ENCODE measurements at regions not wholly inside any gene's neighbourhood (a gene's known extent, or its start where the extent isn't known, plus 50 kb on each side); places are given as distances from the start of the nearest gene placed in this dataset.

DNA sequence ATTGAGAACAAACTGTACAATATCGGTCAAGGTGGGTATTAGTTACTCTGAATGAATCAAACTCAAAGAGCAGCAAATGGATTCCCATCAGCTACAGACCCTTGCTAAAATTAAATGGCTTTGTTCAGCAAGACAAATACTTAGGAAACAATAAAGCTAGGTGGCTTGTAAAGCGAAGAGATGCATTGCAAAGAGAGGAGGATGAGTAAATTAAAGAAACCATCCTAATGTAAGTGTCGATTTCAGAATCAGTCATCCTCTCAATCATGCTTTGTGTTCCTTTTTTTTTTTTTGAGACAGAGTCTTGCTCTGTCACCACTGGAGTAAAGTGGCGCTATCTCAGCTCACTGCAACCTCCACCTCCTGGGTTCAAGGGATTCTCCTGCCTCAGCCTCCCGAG, 359.2 kb upstream of the ZNF462 start:
- no peak overlapping the region for H2AFZ ChIP-seq (ENCODE audit: low read depth, low read length)
- H3K4me3 ChIP-seq (ENCODE audit: low read length): no peak overlapping the region

DNA sequence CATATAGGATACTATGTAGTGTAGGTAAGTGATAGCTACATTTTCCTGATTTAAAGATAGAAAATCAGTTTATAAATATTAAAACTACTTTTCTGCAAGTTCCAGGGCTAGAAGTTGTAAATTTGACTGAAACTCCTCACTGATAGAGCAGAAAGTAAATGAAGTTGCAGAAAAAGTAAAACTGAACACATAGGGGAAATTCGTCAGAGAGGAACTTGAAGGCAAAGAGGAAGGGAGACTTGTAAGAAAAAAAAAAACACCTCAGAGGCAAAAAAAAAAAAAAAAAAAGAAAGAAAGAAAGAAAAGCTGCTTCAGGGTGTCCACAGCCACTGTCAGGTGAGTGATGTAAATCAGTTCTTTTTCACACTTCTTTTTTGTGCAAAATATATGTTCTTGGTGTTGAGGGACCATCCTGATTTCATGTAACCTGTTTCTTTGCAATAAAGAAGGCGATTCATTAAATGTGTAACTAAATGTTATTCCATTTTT, 336.2 kb upstream of the ZNF462 start:
- H3K4me3 ChIP-seq (ENCODE audit: low read length): no peak overlapping the region
- no peaks in the 10 kb centered on the region for H3K27me3 ChIP-seq (ENCODE audit: insufficient read depth, low read length)
- no peaks in the 10 kb centered on the region for H3K36me3 ChIP-seq (ENCODE audit: insufficient read depth, low read length)
- H2AFZ ChIP-seq (ENCODE audit: low read depth, low read length): no peak overlapping the region
- no peaks in the 10 kb centered on the region for H3K4me1 ChIP-seq (ENCODE audit: insufficient read depth, low read length)
- H3K9me3 ChIP-seq (ENCODE audit: low read length): no peaks in the 10 kb centered on the region

More for the DNA sequence above, 359.2 kb upstream of the ZNF462 start:
- Histone ChIP-seq H3K9me3 (ENCODE audit: low read length) (peaks cover 1% of the 10 kb centered on the region), H3K27me3 (ENCODE audit: insufficient read depth, low read length) (no peaks in the 10 kb centered on the region), H3K4me1 (ENCODE audit: insufficient read depth, low read length) (no peaks in the 10 kb centered on the region), H3K36me3 (ENCODE audit: insufficient read depth, low read length) (no peaks in the 10 kb centered on the region)

DNA sequence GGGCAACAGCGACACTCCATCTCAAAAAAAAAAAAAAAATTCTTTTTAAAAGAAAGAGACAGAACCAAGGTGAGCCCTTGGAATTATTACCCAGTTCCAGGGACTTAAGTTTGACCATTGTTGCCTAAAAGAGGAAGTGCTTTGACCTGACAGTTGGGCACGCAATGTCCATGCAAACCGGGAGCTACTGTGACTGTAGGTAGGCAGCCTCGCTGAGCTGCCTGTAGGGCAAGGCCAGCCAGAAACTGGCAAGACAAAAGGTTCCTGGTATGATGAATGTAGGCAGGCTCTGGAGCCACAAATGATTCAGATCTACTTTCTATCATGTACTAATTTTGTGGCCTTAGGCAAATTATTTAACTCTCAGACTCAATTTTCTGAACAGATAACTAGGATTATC, 334.8 kb upstream of the ZNF462 start:
- Histone ChIP-seq H3K4me1 (ENCODE audit: insufficient read depth, low read length) (no peaks in the 10 kb centered on the region), H3K9me3 (ENCODE audit: low read length) (no peaks in the 10 kb centered on the region), H3K36me3 (ENCODE audit: insufficient read depth, low read length) (no peaks in the 10 kb centered on the region), H3K27me3 (ENCODE audit: insufficient read depth, low read length) (no peaks in the 10 kb centered on the region), H2AFZ (ENCODE audit: low read depth, low read length) (no peak overlapping the region), H3K4me3 (ENCODE audit: low read length) (no peak overlapping the region)

DNA sequence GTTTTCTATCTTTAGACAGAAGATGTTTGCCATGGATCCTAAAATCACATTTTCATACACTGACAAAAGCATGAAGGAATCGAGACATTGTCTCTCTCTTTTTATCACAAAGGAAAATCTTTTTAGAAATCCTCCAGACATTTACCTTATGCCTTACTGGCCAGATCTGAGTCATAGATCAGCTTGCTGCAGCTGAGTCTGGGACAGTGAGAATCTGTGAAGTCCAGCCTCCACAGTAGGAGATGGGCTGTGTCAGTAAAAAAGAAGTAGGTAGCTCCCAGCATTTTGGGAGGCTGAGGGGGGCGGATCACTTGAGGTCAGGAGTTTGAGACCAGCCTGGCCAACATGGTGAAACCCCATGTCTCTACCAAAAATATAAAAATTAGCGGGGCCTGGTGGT, 333.4 kb upstream of the ZNF462 start:
- H3K4me1 ChIP-seq (ENCODE audit: insufficient read depth, low read length): no peaks in the 10 kb centered on the region
- H2AFZ ChIP-seq (ENCODE audit: low read depth, low read length): no peak overlapping the region
- no peaks in the 10 kb centered on the region for H3K9me3 ChIP-seq (ENCODE audit: low read length)
- H3K27me3 ChIP-seq (ENCODE audit: insufficient read depth, low read length): no peaks in the 10 kb centered on the region
- H3K4me3 ChIP-seq (ENCODE audit: low read length): no peak overlapping the region
- no peaks in the 10 kb centered on the region for H3K36me3 ChIP-seq (ENCODE audit: insufficient read depth, low read length)

GRCh38 chr9:106531491-106531890, 331.5 kb upstream of the ZNF462 start:
- Histone ChIP-seq H2AFZ (ENCODE audit: low read depth, low read length) (no peak overlapping the region), H3K9me3 (ENCODE audit: low read length) (no peaks in the 10 kb centered on the region), H3K4me1 (ENCODE audit: insufficient read depth, low read length) (no peaks in the 10 kb centered on the region), H3K36me3 (ENCODE audit: insufficient read depth, low read length) (no peaks in the 10 kb centered on the region), H3K27me3 (ENCODE audit: insufficient read depth, low read length) (no peaks in the 10 kb centered on the region), H3K4me3 (ENCODE audit: low read length) (no peak overlapping the region)

DNA sequence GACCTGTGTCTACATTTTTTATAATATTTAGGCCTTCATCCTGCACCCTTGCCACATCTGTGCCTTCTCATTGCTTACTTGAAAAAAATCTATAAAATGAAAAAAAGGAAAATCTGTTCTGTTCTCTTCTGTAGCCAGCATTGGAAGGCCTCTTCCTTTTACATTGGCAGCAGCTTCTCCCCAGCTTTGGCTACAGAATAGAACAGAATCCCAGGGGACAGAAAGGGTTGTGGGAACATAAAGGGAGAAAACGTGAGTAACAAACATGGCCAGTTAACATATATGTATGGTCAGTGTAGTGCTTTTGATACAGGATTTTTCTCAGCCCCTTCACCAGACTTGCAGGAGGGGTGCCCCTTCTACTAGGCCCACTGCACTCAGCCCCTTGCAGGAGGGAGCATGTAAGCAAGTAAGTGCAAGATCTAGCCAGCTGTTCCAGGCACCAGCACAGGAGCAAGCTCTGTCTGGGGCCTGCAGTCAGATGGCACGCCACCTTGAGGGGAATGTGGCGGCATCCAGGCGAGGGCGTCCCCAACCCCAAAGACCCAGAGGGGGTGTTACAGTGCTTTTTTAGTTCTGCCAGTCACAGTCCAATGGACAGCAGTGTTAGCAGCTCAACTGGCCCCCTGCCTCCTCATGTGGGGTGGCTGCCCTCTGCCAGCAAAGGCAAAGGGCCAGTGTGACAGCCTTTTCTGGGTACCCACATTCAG, 330.5 kb upstream of the ZNF462 start:
- Histone ChIP-seq H3K4me1 (ENCODE audit: insufficient read depth, low read length) (no peaks in the 10 kb centered on the region), H3K9me3 (ENCODE audit: low read length) (no peaks in the 10 kb centered on the region), H3K4me3 (ENCODE audit: low read length) (no peak overlapping the region), H3K36me3 (ENCODE audit: insufficient read depth, low read length) (no peaks in the 10 kb centered on the region), H2AFZ (ENCODE audit: low read depth, low read length) (no peak overlapping the region), H3K27me3 (ENCODE audit: insufficient read depth, low read length) (no peaks in the 10 kb centered on the region)

GRCh38 chr9:106534800-106535199, 328.2 kb upstream of the ZNF462 start:
- Histone ChIP-seq H3K27me3 (ENCODE audit: insufficient read depth, low read length) (no peaks in the 10 kb centered on the region), H3K4me1 (ENCODE audit: insufficient read depth, low read length) (no peaks in the 10 kb centered on the region), H3K36me3 (ENCODE audit: insufficient read depth, low read length) (no peaks in the 10 kb centered on the region), H3K9me3 (ENCODE audit: low read length) (no peaks in the 10 kb centered on the region), H2AFZ (ENCODE audit: low read depth, low read length) (no peak overlapping the region), H3K4me3 (ENCODE audit: low read length) (no peak overlapping the region)

DNA sequence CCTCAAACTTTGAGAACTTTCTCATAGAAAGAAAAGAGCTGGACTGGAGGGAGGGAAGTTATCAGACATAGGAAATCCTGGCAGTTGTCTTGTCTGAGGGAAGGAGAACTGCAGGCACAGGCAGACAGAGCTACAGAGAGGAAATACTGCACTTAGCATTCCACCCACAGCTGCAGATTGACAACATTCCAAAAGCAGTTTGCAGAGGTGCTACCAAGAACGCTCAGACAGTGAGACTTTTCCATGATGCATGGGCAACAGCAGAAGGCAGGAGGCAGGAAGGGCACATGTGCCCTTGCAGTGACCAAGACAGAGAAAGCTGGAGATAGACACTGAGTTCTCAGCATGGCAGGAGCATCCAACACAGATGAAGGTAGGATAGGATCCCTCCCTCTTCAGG, 327.5 kb upstream of the ZNF462 start:
- no peaks in the 10 kb centered on the region for H3K27me3 ChIP-seq (ENCODE audit: insufficient read depth, low read length)
- no peak overlapping the region for H2AFZ ChIP-seq (ENCODE audit: low read depth, low read length)
- H3K9me3 ChIP-seq (ENCODE audit: low read length): no peaks in the 10 kb centered on the region
- no peaks in the 10 kb centered on the region for H3K36me3 ChIP-seq (ENCODE audit: insufficient read depth, low read length)
- H3K4me3 ChIP-seq (ENCODE audit: low read length): no peak overlapping the region
- no peaks in the 10 kb centered on the region for H3K4me1 ChIP-seq (ENCODE audit: insufficient read depth, low read length)

DNA sequence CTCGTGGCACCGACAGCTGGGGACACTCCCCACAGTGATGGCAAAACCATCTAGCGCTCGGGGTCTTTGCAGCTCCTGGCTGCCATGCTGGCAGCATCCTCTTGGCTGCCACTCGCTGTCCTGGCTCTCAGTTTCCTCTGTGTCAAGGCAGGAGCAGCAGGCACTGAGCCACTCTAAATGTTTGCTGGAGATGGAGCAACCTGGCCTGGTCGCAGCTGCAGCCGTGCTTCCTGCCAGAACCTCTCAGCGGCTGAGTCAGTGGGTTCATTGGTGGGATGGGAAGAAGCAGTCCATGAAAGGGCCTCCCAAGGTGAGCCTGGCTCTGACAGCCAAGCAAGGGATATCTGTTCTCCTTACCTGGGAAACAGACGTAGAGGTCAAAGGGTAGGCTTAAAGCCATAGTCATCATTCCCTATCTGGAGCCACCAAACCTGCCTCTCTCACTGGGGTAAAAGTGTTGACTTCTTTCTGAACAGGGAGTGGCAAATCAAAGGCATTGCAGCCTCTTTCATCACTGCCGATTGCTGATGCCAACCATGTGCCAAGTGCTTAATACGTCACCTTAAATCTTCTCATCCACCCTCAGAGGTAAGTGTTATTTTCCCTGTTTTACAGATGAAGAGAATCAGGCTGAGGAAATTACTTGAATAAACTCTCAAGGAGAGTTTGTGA, 304.8 kb upstream of the ZNF462 start:
- Histone ChIP-seq H3K27me3 (ENCODE audit: insufficient read depth, low read length) (no peaks in the 10 kb centered on the region), H2AFZ (ENCODE audit: low read depth, low read length) (no peak overlapping the region), H3K9me3 (ENCODE audit: low read length) (no peaks in the 10 kb centered on the region), H3K4me3 (ENCODE audit: low read length) (no peak overlapping the region), H3K4me1 (ENCODE audit: insufficient read depth, low read length) (no peaks in the 10 kb centered on the region), H3K36me3 (ENCODE audit: insufficient read depth, low read length) (no peaks in the 10 kb centered on the region)

DNA sequence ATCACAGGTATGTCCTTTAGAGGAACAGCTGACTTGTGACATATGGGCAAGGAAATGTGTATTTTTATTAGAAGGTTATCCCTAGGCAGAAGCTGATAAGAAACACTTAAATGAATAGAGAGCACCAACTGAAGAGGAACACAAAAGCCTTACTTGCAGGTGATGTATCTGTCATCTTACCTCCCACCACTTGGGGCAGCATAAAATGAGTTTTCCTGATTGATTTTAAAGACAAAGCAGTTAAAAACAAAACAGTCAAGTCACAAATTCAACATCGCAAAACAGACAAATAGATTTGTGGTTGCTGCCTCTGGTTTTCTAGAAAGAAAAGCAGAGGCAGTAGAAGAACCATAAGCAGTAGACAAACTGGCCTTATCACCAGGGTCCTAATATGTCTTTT, 302.4 kb upstream of the ZNF462 start:
- H3K36me3 ChIP-seq (ENCODE audit: insufficient read depth, low read length): no peaks in the 10 kb centered on the region
- no peaks in the 10 kb centered on the region for H3K4me1 ChIP-seq (ENCODE audit: insufficient read depth, low read length)
- no peak overlapping the region for H2AFZ ChIP-seq (ENCODE audit: low read depth, low read length)
- H3K9me3 ChIP-seq (ENCODE audit: low read length): no peaks in the 10 kb centered on the region
- no peak overlapping the region for H3K4me3 ChIP-seq (ENCODE audit: low read length)
- no peaks in the 10 kb centered on the region for H3K27me3 ChIP-seq (ENCODE audit: insufficient read depth, low read length)

GRCh38 chr9:106575823-106576222, 287.1 kb upstream of the ZNF462 start:
- peaks cover 16% of the 10 kb centered on the region for H3K4me1 ChIP-seq (ENCODE audit: insufficient read depth, low read length)
- H2AFZ ChIP-seq (ENCODE audit: low read depth, low read length): peak overlapping the region; percentile 71
- no peak overlapping the region for H3K4me3 ChIP-seq (ENCODE audit: low read length)
- H3K27me3 ChIP-seq (ENCODE audit: insufficient read depth, low read length): no peaks in the 10 kb centered on the region
- H3K9me3 ChIP-seq (ENCODE audit: low read length): no peaks in the 10 kb centered on the region
- H3K36me3 ChIP-seq (ENCODE audit: insufficient read depth, low read length): no peaks in the 10 kb centered on the region

GRCh38 chr9:106576232-106576760, 286.7 kb upstream of the ZNF462 start:
- no peaks in the 10 kb centered on the region for H3K27me3 ChIP-seq (ENCODE audit: insufficient read depth, low read length)
- no peak overlapping the region for H3K4me3 ChIP-seq (ENCODE audit: low read length)
- H2AFZ ChIP-seq (ENCODE audit: low read depth, low read length): peak overlapping the region; percentile 71
- H3K36me3 ChIP-seq (ENCODE audit: insufficient read depth, low read length): no peaks in the 10 kb centered on the region
- H3K9me3 ChIP-seq (ENCODE audit: low read length): no peaks in the 10 kb centered on the region
- peaks cover 16% of the 10 kb centered on the region for H3K4me1 ChIP-seq (ENCODE audit: insufficient read depth, low read length)

GRCh38 chr9:106577121-106577520, 285.8 kb upstream of the ZNF462 start:
- Histone ChIP-seq H3K4me1 (ENCODE audit: insufficient read depth, low read length) (peaks cover 16% of the 10 kb centered on the region), H3K27me3 (ENCODE audit: insufficient read depth, low read length) (no peaks in the 10 kb centered on the region), H3K9me3 (ENCODE audit: low read length) (no peaks in the 10 kb centered on the region), H2AFZ (ENCODE audit: low read depth, low read length) (no peak overlapping the region), H3K36me3 (ENCODE audit: insufficient read depth, low read length) (no peaks in the 10 kb centered on the region), H3K4me3 (ENCODE audit: low read length) (no peak overlapping the region)
